ENCODE measurements at regions not wholly inside any gene's neighbourhood (a gene's known extent, or its start where the extent isn't known, plus 50 kb on each side); places are given as distances from the start of the nearest gene placed in this dataset.

- TF ChIP-seq CTCF (IDR thresholded peaks at IDR 0.05; ENCODE audit: low read depth, low read length, poor library complexity, severe bottlenecking) (no peak), EZH2phosphoT487 (IDR thresholded peaks at IDR 0.05; ENCODE audit: borderline replicate concordance, low read length) (no peak)
These were observed 862.6 kb downstream of the EFNB2 start for GRCh38 chr13:105672881-105673280.
